NCI-H2029 (cell line): ENCODE measurements at regions not wholly inside any gene's neighbourhood (a gene's known extent, or its start where the extent isn't known, plus 50 kb on each side); places are given as distances from the start of the nearest gene placed in this dataset.
"Not testable (repeated sequence)": the region's sequence is repeated elsewhere in the genome, so short reads cannot be mapped to it uniquely, and the experiment has no call there.

Source experiments
- DNase-seq: peaks from one replicate; lab custom pipeline; 2025; lab: John Stamatoyannopoulos, UW

DNA sequence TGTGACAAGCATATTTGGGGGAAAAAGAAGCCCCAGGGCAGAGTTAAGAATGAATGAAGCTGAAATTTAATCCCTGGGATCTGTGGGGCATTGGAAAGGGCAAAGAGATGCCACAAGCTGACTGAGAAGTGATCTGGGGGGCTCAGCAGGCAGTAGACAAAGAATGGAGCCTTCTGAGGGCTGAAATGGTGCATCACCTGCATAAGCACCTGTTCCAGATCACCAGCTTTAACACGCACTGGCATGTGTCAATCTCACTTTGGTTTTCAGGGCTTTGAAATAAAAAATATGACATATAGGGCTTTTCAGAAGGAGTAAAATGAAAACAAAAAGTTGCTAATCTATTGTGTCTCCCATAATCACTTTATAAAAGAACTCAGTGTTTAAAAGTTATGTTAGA, 210.8 kb upstream of the ARHGEF26 start:
- no peak for DNase-seq

DNA sequence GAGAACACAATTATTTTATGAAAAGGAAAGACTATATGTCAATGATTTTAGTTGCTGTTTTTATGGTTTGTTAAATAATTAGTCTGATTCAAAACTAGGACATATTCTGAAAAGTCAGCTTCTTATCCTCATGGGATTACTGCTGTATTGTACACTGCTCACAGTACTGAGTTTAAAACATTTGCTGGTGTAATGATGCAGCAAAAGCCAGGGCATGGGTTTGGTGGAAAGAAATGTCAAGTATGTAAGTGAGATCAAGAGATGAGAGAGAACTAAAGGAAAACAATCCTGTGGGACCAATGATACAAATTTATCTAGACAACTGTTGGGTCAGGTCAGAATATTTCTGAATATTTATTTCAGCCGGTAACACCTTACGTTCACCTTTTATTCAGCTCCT, 210.1 kb upstream of the ARHGEF26 start:
- DNase-seq, result no peak

DNA sequence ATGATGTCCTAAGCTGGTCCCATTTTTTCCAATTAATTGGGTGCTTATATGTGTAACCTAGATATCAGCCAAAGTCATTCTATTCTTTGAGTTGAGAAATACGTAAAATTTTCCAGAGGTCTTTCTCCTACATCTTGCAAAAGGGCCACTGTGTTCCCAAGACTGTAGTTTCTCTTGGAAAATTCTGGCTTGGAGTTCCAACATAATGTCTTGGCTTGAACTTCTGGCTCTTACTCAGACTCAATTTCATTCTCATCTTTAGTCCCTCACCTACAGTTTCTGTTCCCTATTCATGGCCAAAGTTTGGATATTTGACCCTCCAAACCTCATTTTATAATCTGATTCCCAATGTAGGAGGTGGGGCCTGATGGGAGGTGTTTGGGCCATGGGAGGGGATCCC, 201.4 kb upstream of the ARHGEF26 start:
- no peak for DNase-seq

DNA sequence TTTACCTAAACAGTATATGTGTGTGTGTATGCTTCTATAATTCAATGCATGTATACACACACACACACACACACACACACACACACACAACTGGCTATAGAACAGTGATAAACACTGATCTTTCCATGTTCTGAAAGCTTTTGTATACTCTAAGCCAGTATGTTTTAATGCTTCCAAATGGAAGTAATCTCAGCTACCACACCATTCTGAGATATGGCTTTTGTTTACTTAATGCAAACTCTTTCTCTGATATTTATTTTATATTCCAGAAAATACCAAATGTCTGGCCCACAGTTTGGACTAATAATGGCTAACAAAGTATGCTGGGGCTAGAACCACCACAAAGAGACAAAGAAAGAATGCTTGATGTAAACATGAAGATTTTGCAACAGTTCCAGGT, 199.4 kb upstream of the ARHGEF26 start:
- no peak for DNase-seq

DNA sequence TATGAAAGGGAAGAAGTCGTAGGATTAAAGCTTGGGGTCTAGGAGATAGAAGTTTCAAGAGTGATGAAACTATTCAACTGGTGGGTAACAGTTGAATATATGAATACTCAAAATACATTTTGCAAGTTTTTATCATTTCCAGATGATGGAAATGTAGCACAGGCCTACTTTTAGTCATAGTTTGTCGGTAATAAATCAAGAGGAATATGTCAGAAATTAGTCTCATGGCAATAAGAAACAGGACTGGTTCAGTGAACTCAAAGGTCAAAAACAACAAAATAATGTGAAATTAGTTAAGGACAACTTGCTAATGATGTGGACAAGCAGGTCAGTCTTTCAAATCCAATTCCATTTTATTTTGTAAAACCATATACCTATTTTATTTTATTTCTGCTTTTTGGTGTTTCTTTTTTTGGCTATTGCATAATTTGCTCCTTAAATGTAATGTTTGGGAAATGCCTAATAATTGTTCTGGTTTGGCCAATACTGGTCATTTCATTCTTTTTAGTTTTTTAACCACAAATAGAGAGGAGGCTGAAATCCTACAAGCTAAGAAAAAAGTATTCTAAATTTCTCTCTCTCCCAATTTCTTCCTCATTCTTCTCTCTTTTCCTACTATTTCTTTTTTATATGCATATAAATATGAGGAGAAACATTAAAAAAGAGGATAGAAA, 195.2 kb upstream of the ARHGEF26 start:
- no peak for DNase-seq

DNA sequence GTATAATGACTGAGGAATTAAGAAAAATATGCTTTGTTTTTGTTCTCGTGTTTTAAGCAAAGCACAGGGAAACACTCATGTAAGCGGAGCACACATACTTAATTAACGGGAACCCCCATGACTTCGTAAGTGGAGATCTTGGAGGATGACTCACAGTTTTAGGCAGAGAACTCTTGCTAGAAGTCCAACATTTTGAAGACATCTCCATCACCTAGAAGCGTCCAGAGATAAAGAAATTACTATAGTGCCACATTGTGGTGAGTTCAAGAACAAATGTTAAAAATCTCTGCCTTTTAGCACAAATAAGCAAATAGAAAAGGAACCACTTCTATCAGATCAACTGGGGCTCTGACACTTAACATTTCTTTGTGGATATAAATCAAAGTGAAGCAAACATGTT, 194.1 kb upstream of the ARHGEF26 start:
- DNase-seq, result no peak

DNA sequence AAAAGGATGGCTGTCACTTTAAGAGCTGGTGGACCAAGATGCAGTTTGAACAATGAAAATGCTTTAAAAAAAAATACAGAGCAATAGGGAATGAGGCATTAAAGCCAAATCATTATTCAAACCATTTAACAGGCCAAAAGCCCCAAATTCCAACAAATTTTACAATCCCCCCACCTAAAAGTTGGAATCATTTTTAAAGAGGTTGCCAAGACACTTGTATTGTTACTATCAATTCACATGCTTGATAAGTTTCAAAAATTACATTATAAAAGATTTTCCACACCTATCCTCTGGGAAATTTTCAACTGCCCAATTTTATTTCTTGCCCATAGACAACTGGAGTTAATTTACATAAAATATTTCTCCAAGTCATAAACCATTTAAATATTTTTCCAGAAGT, 192.3 kb upstream of the ARHGEF26 start:
- DNase-seq, result no peak

DNA sequence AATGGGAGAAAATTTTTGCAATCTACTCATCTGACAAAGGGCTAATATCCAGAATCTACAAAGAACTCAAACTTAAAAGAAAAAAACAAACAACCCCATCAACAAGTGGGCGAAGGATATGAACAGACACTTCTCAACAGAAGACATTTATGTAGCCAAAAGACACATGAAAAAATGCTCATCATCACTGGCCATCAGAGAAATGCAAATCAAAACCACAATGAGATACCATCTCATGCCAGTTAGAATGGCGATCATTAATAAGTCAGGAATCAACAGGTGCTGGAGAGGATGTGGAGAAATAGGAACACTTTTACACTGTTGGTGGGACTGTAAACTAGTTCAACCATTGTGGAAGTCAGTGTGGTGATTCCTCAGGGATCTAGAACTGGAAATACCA, 187.7 kb upstream of the ARHGEF26 start:
- DNase-seq, result not testable (repeated sequence)

- no peak for DNase-seq
These were observed 177.1 kb upstream of the ARHGEF26 start for GRCh38 chr3:153944084-153944483.

DNA sequence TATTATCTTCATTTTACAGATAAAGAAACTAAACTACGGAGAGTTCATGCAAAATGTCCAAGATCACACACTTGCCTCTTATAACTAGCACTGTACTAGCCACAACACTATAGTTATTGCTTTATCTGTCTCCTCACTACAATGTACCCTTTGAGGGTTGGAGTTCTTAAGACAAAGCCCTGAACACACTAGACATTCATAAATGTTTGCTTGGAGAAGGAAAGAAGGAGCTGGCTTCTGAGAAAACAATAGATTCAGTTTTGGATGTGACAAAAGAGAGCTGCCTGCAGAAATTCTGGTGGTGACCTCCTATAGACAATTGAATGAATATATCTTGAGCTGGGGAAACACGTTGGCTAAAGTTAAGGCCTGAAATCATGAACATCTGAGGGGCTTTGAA, 169.9 kb upstream of the ARHGEF26 start:
- DNase-seq, result no peak

GRCh38 chr3:153952091-153952490, 169.1 kb upstream of the ARHGEF26 start:
- DNase-seq, result no peak

DNA sequence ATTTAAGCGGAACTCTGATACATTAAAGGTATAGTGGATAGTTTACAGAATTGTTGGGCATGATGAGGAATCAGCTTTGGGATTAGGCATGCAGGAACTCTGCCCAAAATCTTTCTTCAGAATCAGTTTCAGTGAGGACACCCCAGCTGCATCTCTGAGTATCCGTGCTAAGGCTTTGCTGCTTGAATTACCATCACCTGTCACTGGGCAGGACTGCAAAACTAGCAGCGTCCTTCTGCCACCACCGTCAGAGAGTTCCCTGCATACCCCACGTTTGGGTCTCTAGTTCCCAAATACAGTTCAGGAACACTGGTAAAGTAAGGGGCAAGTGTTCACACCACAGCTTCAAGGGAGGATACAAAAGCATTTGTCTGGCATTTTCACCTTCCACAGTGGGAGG, 164.6 kb upstream of the ARHGEF26 start:
- no peak for DNase-seq

GRCh38 chr3:153957421-153957820, 163.8 kb upstream of the ARHGEF26 start:
- DNase-seq, result no peak

GRCh38 chr3:153958635-153959595, 162.3 kb upstream of the ARHGEF26 start:
- DNase-seq, result no peak

GRCh38 chr3:153960458-153961074, 160.6 kb upstream of the ARHGEF26 start:
- no peak for DNase-seq

- peak; percentile 65 for DNase-seq
These were observed 159.7 kb upstream of the ARHGEF26 start for GRCh38 chr3:153961494-153961893.

DNA sequence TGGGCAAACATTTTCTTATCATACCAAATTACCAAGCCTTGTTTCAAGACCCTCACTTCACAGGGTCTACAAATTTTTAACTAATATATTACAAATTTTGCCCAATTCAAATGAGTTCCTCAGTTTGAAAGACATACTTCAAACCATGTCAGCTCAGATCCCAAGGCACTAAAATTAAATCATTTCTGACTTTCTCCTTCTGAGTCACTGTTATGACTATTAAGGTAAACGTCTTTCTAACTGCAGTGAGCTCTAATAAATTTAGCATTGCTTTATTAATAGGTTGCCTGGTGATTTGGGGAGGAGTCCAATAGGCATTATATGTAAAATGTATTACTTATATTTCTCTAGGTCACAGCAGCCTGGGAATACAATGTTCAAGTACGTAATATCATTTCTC, 158.2 kb upstream of the ARHGEF26 start:
- DNase-seq, result no peak

DNA sequence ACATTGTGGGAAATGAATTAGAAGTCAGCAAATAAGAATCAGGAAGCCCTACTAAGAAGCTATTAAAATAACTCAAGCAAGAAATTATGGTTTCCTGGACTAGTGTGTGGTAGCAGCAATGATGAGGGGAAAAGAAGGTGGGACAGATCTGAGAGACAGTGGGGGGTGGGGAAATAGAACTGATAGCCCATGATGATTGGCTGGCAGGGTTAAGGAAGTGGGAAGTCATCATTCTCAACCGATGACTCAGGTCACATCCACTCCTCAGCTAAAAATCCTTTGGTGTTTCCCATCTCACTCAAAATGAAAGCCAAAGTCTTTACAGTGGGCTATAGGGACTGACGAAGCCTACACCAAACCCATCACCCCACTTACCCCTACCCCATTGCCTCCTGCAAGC, 153.9 kb upstream of the ARHGEF26 start:
- DNase-seq, result no peak

- no peak for DNase-seq
These were observed 151.1 kb upstream of the ARHGEF26 start for GRCh38 chr3:153970047-153970446.

DNA sequence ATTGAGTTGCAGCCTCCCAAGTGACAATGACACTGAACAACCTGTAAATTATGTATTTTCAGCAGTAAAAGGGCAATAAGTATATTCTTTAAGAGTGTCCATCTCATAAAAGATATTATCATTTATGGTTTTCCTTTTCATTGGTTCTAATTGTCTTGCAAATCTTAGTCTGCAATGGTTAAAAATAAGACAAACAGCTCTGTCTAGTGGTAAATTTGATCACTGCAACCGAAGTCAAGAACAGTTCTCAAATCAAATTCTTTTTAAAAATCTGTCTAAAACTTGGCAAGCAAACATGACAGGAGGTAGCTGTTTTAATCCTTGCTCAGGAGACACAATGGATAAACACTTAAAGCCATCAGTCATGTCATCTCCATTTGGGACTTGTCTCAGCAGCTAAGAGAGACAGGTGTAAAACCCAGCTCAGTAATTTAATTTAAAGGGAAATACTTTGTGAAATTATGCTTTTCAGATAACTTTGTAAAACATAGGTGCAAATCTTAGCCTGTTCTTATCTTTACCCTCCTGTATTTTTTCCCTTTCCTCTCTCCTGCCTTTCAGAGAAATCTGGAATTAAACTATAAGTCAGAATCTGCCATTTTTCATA, 150.3 kb upstream of the ARHGEF26 start:
- no peak for DNase-seq

GRCh38 chr3:153972862-153973261, 148.3 kb upstream of the ARHGEF26 start:
- DNase-seq, result no peak

DNA sequence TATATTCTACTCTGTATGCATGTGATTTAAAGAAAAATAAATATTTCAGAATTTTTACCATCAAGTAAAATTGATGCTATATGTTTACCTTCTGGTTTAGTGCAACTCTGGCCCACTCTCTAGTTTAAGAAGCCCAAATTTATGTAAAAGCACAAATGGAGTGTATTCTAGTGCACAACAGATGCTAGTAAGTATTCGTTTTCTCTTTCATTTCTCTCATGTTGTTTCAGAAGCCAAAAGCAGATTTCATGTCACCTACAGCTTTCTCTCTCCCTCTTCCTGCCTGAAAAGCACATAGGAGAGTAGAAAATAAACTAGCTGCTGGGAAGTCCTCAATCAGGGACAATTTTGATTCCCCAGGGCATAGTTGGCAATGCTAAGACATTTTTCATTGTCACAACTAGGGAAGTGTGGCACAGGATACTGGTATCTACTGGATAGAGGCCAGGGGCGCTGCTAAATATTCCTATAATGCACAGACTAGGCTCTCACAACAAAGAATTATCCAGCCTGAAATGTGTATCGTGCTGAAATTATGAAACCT, 147.4 kb upstream of the ARHGEF26 start:
- DNase-seq, result no peak
